GM19035 (cell line): ENCODE measurements at regions not wholly inside any gene's neighbourhood (a gene's known extent, or its start where the extent isn't known, plus 50 kb on each side); places are given as distances from the start of the nearest gene placed in this dataset.

Source experiments
- ATAC-seq: cut with Tn5 transposase; IDR thresholded peaks from one replicate; pipeline ENCODE4 v1.9.1; 2021; ENCODE audit not compliant: unreplicated experiment

DNA sequence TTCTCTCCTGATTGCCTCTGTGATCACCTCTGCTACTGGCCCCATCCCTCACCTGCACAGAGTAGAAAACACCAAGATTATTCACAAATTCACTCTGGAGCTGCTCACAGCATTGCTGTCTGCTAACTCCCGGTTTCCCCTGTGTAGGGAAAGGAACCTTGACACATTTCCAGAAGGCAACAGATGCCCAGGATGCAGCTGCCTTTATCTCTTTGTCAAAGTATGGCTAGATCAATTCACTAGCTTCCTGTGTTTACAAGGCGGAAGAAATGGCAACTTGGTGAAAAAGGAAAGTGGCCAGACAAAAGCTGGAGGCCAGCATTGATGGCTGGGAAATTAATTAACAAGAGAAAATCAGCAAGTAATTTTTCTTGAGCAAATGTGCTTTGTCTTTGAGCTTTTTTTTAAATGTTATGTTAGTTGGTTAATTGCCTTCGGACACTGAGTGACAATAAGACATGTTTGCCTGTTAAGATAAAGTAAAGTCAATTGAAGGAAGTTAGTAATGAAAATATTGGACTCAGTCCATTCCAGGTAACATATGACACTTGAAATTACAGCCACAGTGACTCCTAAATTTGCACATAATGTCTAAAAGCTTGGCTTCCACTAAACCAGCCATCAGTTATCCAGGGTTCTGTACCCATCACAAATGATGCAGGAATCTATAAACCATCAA lies 394.6 kb upstream of the IL12A start:
- no peak for ATAC-seq

- ATAC-seq: no peak
Observed at GRCh38 chr3:159600291-159600690, 388.3 kb upstream of the IL12A start.

GRCh38 chr3:159604151-159604581 lies 384.5 kb upstream of the IL12A start:
- no peak for ATAC-seq

DNA sequence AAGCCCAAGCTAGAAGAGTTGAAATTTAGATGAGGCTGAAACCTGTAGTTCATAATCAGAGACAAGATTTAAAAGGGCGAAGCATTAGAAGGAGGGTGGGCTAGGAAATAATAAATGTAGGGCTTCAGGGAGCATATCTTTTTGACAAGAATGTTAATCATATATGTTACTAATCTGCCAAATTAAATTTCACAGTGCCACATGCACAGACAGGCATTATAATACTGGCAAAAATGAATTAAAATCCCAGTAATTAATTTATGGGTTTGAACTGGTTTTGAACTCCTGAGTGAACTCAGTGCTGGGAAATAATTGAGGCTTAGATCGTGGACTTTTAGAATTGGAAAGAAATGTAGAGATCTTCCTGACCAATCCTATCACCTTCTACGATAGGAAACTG lies 383.5 kb upstream of the IL12A start:
- ATAC-seq: no peak

DNA sequence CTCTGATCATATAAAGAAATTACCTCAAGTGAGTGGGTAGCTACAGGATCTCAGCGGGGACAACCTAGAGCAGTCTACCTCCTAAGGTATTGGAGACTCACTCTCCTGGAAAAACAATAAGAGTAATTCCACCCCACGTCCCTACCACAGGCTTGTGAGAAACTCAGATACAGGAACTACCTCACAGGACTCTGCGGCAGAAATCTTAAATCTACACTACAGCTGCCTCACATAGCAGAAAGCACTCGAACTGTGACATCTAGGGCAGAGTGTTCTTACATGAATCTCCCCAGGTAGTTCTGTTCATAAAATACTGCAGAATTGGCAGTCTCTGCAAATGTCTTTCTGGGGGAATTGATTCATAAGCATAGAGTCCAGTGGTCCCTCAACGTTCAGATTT lies 382.9 kb upstream of the IL12A start:
- ATAC-seq: no peak

DNA sequence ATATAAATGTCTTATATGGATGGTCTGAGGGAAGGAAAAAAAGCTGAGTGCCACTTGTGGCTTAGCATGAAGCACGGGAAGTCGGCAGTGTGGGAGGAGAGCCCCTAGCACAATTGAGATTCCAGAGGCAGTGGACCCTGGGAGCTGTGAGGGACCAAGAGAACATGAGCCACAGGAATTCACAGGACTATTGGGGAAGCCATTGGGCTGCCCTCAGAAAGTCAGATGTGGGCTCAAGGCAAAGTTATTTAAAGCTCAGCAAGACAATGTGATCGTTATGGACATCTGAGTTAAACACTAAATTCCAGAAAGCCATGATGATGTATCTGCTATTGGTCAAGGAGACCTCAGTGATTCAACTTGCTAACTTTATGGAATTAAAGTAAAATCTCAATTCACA lies 380.8 kb upstream of the IL12A start:
- ATAC-seq: no peak

DNA sequence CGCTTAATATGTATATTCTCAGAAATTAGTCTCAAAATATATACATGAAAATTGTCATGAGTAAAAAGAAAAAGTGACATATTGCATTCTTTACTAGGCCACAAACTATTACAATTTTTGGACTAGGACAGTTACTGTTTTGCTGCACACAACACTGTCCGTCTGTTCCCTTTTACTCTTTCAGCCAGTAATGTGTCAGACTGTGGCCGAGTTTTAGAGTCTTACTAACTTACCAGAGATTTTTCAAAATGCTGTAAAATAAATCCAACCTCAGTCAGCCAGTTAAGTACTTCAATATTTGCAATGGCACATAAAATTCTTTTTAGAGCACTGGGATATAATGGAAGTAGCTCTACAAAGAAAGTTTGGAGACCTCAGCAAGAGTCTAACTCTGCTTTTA lies 380.3 kb upstream of the IL12A start:
- no peak for ATAC-seq

DNA sequence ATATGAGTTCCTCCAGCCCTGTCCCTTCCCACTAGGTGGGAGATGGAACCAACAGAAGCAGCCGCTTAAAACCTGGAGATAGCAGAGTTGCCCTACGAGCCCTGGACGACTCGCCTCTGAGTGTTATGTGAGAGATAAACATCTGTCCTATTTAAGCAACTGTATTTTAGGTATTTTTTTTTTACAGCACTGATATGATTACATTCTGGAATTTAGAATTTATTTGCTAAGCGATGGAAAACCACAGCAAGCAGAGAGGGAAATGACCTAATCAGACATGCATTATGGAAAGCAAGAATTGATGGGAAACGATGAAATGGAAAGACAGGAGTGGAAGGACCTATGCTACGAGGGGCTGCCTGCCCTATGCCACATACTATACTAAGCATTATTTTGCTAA lies 379.0 kb upstream of the IL12A start:
- ATAC-seq: no peak

GRCh38 chr3:159616234-159616825 lies 372.3 kb upstream of the IL12A start:
- ATAC-seq: no peak

- ATAC-seq: no peak
Observed at GRCh38 chr3:159619341-159619885, 369.2 kb upstream of the IL12A start.

DNA sequence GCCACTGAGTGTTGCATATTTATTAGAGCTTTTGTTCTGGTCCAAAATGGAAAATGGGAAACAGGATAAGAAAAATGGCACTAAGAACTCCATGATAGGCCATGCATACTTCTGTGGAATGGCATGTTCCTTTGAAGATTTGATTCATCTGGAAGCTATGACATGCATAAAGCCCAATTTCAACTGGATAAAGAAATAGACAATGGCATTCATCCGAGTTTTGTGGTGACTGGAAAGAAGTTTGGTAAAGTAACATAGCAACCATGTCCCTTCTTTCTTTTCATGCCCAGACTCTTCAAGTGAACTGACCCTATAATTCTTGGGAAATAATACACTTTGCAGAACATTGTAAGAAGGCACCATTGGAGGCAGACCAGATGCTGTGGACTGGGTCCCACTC lies 368.4 kb upstream of the IL12A start:
- ATAC-seq: no peak

GRCh38 chr3:159620873-159621272 lies 367.8 kb upstream of the IL12A start:
- ATAC-seq: no peak

DNA sequence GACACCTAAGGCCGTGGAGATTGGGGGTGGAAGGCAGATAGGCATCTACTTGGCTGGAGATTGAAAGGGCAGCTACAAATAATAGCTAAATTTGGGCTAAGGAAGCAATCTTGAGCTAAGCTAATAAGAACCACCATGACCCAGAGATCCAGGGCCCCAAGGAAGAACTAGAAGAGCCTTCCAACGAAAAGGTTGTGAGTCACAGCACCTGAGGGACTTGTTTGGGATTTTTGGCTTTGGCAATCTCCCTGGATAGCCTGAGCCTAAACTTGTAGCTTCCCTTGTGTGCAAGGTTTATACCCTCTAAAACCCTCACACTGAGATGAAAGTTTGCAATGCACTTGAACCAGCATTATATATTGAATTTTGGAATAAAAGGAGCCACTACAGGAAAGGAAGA lies 364.0 kb upstream of the IL12A start:
- ATAC-seq: no peak

DNA sequence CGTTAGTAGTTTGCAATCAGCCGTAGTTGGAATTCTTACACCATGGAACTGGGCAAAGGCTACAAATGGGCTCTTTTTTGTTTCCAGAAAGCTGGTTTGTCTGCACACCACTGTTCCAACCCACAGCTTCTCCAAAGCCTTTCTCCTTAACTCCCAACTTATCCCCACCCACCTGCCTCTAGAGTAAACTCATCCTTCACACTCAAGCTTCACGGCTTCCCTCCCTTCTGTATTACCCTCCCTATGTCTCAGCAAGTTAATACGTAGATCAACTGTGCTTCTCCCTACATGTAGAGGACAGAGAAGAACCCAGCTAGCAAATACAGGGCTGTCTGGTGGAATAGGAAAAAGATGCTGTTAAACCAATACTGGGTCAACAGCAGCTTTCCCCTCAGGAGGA lies 363.0 kb upstream of the IL12A start:
- ATAC-seq: no peak

- ATAC-seq: no peak
Observed at GRCh38 chr3:159626598-159626997, 362.0 kb upstream of the IL12A start.

DNA sequence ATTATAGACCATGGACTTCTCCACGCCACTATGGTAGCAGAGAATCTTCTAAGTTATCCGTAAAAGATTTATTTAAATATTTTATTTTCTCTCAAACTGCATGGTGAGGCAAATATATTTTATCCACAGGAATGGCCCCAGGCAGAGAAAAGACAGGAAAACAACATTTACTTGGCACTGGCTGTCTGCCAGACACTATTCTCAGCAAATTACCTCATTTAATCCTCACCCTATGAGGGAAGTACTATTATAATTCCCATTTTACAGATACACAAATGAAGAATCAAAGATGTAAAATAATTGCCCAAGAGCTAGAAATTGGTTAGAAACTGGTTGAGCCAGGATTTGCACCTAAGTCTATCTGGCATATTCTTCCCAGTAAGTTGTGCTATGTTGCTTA lies 361.4 kb upstream of the IL12A start:
- ATAC-seq: no peak

DNA sequence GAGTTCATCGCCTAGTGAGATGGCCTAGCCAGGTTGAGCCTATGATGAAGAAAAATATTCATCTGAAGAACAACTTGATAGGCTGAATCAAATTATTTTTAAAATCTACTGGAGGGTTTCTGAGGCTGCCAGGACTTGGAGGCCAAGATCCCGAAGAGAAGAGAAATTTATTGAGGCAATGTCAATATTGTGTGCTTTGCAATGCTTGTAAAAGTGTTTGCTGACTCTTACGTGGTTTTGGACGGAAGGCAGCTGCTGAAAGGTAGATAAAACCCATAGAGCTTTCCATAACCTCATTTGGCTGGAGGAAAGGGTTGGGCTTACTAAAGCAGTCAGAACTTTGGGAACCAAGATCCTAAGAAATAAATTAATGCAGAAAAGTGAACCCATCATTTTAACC lies 361.0 kb upstream of the IL12A start:
- no peak for ATAC-seq

DNA sequence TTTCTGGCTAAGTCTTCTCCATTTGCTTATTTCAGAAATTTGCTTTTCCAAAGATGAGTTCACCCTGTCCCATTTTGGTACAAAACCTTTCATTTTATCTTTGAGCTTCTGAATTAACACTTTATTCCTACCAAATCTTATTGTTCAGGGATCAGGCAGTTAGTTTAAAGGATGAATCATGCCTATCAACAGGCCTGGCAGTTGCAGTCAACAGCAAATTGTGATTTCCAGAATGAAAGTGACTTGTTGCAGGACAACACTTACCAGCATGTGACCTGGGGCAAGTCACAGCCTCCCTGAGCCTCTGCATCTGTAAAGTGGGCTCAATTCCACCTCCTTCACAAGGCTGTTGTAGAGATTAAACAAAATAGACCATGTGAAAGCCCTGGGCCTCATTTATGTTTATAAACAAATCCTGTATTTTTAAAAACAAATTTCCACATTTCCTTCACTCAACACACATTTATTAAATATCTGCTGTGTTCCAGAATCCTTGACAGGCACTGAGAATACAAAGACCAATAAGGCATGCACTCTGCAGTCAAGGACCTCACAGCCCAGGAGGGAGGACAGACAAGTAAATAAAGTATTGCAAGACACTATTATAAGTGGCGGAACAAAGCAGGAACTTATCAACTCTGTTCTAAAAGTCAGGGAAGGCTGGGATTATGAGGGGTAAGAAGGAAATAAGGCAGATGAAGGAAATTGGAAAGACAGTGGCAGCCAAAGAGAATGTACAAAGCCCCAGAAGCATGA lies 359.1 kb upstream of the IL12A start:
- no peak for ATAC-seq

GRCh38 chr3:159631226-159631625 lies 357.4 kb upstream of the IL12A start:
- no peak for ATAC-seq

GRCh38 chr3:159632128-159632527 lies 356.5 kb upstream of the IL12A start:
- no peak for ATAC-seq

GRCh38 chr3:159632851-159633250 lies 355.8 kb upstream of the IL12A start:
- ATAC-seq: no peak

DNA sequence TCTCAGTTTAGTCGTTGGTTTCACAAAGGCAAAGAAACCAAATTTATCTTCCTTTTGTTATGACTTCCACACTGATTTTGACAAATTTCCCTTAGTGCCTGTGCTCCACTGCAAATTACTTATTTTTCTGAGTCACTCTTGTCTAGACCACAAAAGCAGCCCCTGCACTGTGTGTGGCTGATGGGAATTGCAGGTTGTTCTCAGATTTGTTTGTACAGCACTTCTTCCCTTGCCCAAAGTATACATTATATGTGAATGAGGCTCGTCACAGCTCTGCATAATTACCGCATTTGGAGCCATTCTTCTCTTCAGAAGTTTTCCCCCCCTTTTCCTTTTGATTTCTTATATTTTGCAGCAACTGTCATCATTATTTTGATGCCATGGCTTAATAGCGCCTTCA lies 354.2 kb upstream of the IL12A start:
- no peak for ATAC-seq
